DND-41 (cell line): ENCODE measurements at regions not wholly inside any gene's neighbourhood (a gene's known extent, or its start where the extent isn't known, plus 50 kb on each side); places are given as distances from the start of the nearest gene placed in this dataset.

Experiments
- ATAC-seq: fragments of 200-7000 bp; cut with Tn5 transposase; 3 replicates; pipeline ENCODE4 v1.9.1; 2021; ENCODE audit warnings: low read depth; ENCODE audit not compliant: insufficient read depth
- DNase-seq: peaks from one replicate; pipeline ENCODE4 v3.0.0-alpha.2; 2020
- H2AFZ ChIP-seq: 2 replicates; pipeline ENCODE4 v1.6.0; 2012; ENCODE audit warnings: low read depth, low read length
- H3K27ac ChIP-seq: 2 replicates; pipeline ENCODE4 v1.5.1; 2012; ENCODE audit warnings: low read length, inconsistent platforms
- H3K27me3 ChIP-seq: fragments of 200-600 bp; sonication (generic); 2 replicates; pipeline ENCODE4 v1.6.0; 2012; ENCODE audit warnings: low read length, mild to moderate bottlenecking, inconsistent platforms; ENCODE audit not compliant: insufficient read depth, poor library complexity
- H3K36me3 ChIP-seq: 2 replicates; pipeline ENCODE4 v1.5.1; 2012; ENCODE audit warnings: low read length, inconsistent platforms; ENCODE audit not compliant: insufficient read depth
- H3K4me1 ChIP-seq: 2 replicates; pipeline ENCODE4 v1.5.1; 2012; ENCODE audit warnings: mild to moderate bottlenecking, low read length; ENCODE audit not compliant: insufficient read depth
- H3K4me2 ChIP-seq: 2 replicates; pipeline ENCODE4 v1.6.0; 2012; ENCODE audit warnings: mild to moderate bottlenecking, moderate library complexity, low read length, inconsistent platforms; ENCODE audit not compliant: insufficient read depth
- H3K4me3 ChIP-seq, 2 experiments: fragments of 200-600 bp in 1 of 2; shearing (Covaris generic) in 1 of 2; 2 replicates each; pipeline ENCODE4 v1.5.1; 2012 to 2016; ENCODE audit warnings: inconsistent platforms in 2 of 2, low read length in 2 of 2, mild to moderate bottlenecking in 2 of 2, low read depth in 1 of 2, moderate library complexity in 1 of 2
- H3K79me2 ChIP-seq: 2 replicates; pipeline ENCODE4 v1.6.0; 2012; ENCODE audit warnings: low read length, inconsistent platforms; ENCODE audit not compliant: insufficient read depth
- H3K9ac ChIP-seq: 2 replicates; pipeline ENCODE4 v1.6.0; 2012; ENCODE audit warnings: low read depth, mild to moderate bottlenecking, inconsistent platforms, low read length, moderate library complexity
- H3K9me3 ChIP-seq: 2 replicates; pipeline ENCODE4 v1.5.1; 2012; ENCODE audit warnings: low read length, moderate library complexity, mild to moderate bottlenecking, inconsistent platforms; ENCODE audit not compliant: insufficient read depth, severe bottlenecking
- H4K20me1 ChIP-seq: 2 replicates; pipeline ENCODE4 v1.6.0; 2012; ENCODE audit warnings: low read length; ENCODE audit not compliant: insufficient read depth
- EZH2 ChIP-seq: IDR thresholded peaks from 3 replicates; pipeline ENCODE4 v1.6.1; 2012; ENCODE audit warnings: borderline replicate concordance, low read depth, mild to moderate bottlenecking, moderate library complexity, low read length, inconsistent platforms; ENCODE audit not compliant: severe bottlenecking
- TF ChIP-seq, protein P1 (sequence below): IDR thresholded peaks from 2 replicates; pipeline ENCODE4 v1.5.1; 2012; ENCODE audit warnings: borderline replicate concordance, low read length, moderate library complexity, mild to moderate bottlenecking; ENCODE audit not compliant: poor library complexity, severe bottlenecking; ENCODE audit errors: extremely low read depth

GRCh38 chr2:215752991-215753390 is 260.4 kb downstream of the MREG start:
- no peaks in the 10 kb centered on the region for H3K27me3 ChIP-seq
- no peak for ATAC-seq
- no peak for DNase-seq
- no peak overlapping the region for H3K9ac ChIP-seq
- no peak overlapping the region for H3K4me2 ChIP-seq
- peaks cover 9% of the 10 kb centered on the region; the same call in 1 of the 2 replicates for H3K4me1 ChIP-seq
- H3K9me3 ChIP-seq, result no peaks in the 10 kb centered on the region
- no peaks in the 10 kb centered on the region for H3K36me3 ChIP-seq
- H3K4me3 ChIP-seq, result no peak overlapping the region
- no peak overlapping the region for H2AFZ ChIP-seq
- no peaks in the 10 kb centered on the region for H4K20me1 ChIP-seq
- TF ChIP-seq, protein P1, sequence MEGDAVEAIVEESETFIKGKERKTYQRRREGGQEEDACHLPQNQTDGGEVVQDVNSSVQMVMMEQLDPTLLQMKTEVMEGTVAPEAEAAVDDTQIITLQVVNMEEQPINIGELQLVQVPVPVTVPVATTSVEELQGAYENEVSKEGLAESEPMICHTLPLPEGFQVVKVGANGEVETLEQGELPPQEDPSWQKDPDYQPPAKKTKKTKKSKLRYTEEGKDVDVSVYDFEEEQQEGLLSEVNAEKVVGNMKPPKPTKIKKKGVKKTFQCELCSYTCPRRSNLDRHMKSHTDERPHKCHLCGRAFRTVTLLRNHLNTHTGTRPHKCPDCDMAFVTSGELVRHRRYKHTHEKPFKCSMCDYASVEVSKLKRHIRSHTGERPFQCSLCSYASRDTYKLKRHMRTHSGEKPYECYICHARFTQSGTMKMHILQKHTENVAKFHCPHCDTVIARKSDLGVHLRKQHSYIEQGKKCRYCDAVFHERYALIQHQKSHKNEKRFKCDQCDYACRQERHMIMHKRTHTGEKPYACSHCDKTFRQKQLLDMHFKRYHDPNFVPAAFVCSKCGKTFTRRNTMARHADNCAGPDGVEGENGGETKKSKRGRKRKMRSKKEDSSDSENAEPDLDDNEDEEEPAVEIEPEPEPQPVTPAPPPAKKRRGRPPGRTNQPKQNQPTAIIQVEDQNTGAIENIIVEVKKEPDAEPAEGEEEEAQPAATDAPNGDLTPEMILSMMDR, result no peak
- no peak for TF ChIP-seq EZH2
- H3K27ac ChIP-seq, result no peak overlapping the region
- H3K79me2 ChIP-seq, result no peaks in the 10 kb centered on the region

DNA sequence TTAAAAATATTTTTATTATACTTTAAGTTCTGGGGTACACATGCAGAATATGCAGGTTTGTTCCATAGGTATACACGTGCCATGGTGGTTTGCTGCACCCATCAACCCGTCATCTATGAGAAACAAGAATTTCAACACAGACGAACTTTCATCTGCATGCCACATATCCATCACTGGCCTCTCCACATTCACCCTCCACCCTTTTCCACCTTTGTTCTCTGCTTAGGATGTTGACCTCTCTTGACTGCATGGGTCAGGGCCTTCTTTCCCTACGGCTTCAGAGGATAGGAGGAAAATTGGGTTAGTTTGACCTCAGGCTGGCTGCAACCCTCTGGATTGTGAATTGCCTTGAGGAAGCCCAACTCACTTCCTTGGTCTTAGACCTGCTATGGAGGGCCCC is 260.9 kb downstream of the MREG start:
- Histone ChIP-seq H3K27ac (no peak overlapping the region), H3K36me3 (no peaks in the 10 kb centered on the region), H3K4me3 (no peak overlapping the region), H4K20me1 (no peaks in the 10 kb centered on the region), H2AFZ (no peak overlapping the region), H3K4me1 (peaks cover 9% of the 10 kb centered on the region; the same call in 1 of the 2 replicates), H3K27me3 (no peaks in the 10 kb centered on the region), H3K4me2 (no peak overlapping the region), H3K9ac (no peak overlapping the region), H3K9me3 (no peaks in the 10 kb centered on the region), H3K79me2 (no peaks in the 10 kb centered on the region)
- TF ChIP-seq, protein P1, result no peak
- TF ChIP-seq EZH2, result no peak
- DNase-seq (no peak), ATAC-seq (no peak)

DNA sequence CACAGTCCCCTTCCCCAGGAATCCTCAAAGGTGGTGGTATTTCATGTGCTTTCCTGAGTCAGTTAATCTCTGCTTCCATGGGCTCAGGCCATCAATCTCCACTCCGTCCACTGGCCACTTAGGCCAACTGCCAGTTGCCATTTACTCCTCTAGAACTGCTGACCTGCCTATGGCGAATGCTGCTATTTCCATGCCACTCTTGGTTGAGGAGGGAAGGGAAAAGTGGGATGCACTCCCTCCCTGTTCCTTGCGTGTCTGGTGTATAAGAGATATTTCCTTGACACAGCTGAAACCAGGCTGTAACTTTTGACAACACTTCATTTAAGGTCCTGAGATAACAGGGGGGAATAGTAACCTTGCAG is 261.5 kb downstream of the MREG start:
- H3K9ac ChIP-seq, result no peak overlapping the region
- peaks cover 9% of the 10 kb centered on the region; the same call in 1 of the 2 replicates for H3K4me1 ChIP-seq
- H3K79me2 ChIP-seq, result no peaks in the 10 kb centered on the region
- no peak for ATAC-seq
- no peak overlapping the region for H3K4me2 ChIP-seq
- no peaks in the 10 kb centered on the region for H4K20me1 ChIP-seq
- TF ChIP-seq, protein P1, result no peak
- no peak for TF ChIP-seq EZH2
- no peak overlapping the region for H2AFZ ChIP-seq
- H3K36me3 ChIP-seq, result no peaks in the 10 kb centered on the region
- DNase-seq, result no peak
- no peaks in the 10 kb centered on the region for H3K9me3 ChIP-seq
- no peak overlapping the region for H3K4me3 ChIP-seq
- no peak overlapping the region for H3K27ac ChIP-seq
- no peaks in the 10 kb centered on the region for H3K27me3 ChIP-seq

DNA sequence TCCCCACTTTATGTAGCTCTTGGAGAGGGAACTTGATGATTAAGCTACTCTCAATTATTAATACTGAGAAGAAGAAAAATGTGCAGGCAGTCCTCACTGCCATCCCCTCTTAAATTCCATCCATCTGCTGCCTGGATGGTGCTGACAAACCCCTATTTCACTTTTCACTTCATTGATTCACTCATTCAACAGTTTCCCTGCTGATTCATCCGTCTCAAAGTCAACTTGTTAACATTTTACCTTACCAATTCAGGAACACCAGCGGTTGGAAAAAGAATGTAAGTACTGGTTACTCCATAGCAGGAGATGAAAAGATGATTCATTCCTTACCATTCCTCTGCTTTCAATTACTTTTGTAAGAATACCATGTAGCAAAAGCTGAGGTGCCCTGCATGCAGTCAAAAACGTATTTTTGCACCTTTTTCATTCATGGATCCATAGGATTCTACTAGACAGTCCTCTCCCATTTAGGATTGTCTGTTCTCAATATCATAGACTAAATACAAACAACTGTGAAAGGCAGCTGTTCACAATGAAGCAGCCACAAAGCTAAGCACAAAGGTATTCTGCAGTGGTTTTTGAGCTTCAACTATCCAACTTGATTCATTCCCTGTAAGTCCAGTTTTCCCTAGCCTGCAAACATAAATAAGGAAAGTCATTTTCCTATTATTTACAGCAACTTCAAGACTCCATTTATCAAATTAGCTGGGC is 262.0 kb downstream of the MREG start:
- Histone ChIP-seq H3K9me3 (no peaks in the 10 kb centered on the region), H2AFZ (no peak overlapping the region), H3K9ac (no peak overlapping the region), H4K20me1 (no peaks in the 10 kb centered on the region), H3K4me3 (no peak overlapping the region), H3K27ac (no peak overlapping the region), H3K36me3 (no peaks in the 10 kb centered on the region), H3K79me2 (no peaks in the 10 kb centered on the region), H3K27me3 (no peaks in the 10 kb centered on the region), H3K4me2 (no peak overlapping the region), H3K4me1 (peaks cover 9% of the 10 kb centered on the region; the same call in 1 of the 2 replicates)
- no peak for TF ChIP-seq EZH2
- TF ChIP-seq, protein P1, result no peak
- ATAC-seq (no peak), DNase-seq (no peak)
